ENCODE measurements at regions not wholly inside any gene's neighbourhood (a gene's known extent, or its start where the extent isn't known, plus 50 kb on each side); places are given as distances from the start of the nearest gene placed in this dataset.
"Not testable (repeated sequence)": the region's sequence is repeated elsewhere in the genome, so short reads cannot be mapped to it uniquely, and the experiment has no call there.

DNA sequence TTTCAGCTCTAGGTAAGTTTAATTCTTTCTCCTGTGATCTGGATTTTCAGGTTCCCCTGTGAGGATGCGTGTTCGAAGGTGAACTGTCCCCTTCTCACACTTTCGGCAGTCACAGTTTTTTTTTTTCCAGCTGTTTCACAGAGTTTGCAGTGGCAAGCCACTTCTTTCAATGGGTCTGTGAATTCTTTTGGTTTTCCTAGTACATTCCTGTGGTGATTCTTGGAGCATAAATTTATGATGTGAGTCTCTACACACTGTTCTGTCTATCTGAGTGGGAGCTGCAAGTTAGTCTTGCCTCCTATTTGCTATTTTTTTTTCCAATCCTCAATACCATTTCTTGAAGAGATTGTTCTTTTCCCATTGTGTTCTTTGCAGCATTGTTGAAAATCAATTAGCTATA, 595.5 kb downstream of the RAPGEF2 start:
- Histone ChIP-seq H3K4me3 (replicated peaks in 1 of 3) (no peak overlapping the region), H3K9me3 (no peaks in the 10 kb centered on the region), H3K36me3 (no peaks in the 10 kb centered on the region), H3K27ac (no peak overlapping the region), H3K4me1 (no peaks in the 10 kb centered on the region), H3K27me3 (no peaks in the 10 kb centered on the region)
- no peak for TF ChIP-seq POLR2A (IDR thresholded peaks at IDR 0.05)
- TF ChIP-seq, protein P1, sequence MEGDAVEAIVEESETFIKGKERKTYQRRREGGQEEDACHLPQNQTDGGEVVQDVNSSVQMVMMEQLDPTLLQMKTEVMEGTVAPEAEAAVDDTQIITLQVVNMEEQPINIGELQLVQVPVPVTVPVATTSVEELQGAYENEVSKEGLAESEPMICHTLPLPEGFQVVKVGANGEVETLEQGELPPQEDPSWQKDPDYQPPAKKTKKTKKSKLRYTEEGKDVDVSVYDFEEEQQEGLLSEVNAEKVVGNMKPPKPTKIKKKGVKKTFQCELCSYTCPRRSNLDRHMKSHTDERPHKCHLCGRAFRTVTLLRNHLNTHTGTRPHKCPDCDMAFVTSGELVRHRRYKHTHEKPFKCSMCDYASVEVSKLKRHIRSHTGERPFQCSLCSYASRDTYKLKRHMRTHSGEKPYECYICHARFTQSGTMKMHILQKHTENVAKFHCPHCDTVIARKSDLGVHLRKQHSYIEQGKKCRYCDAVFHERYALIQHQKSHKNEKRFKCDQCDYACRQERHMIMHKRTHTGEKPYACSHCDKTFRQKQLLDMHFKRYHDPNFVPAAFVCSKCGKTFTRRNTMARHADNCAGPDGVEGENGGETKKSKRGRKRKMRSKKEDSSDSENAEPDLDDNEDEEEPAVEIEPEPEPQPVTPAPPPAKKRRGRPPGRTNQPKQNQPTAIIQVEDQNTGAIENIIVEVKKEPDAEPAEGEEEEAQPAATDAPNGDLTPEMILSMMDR (IDR thresholded peaks at IDR 0.05): no peak
- intact Hi-C loops (cut with DNase I): no loop called here
- WGBS, 2 donors: 82 to 96% methylated on average over 3 of the region's 3 CpGs
- DNase-seq: no peak

DNA sequence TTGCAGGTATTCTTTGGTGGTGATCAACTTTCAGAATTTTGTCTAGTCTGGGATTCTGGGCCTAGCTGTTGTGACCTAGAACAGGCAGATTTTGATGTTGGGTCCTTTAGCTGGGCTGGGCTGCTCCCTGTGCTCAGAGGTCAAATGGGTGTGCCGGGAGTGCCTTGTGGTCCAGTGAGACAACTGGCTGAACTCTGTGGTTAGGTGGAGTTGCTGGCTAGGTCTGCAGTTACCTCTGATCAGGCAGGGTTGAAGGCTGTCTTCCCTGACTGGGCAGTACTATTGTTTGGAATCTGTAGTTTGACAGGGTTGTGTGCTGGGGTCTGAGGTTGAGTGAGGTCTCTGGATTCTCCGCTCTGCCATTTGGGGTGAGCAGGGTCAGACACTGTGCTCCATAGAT, 599.3 kb downstream of the RAPGEF2 start:
- Histone ChIP-seq H3K4me1 (no peaks in the 10 kb centered on the region), H3K9me3 (no peaks in the 10 kb centered on the region), H3K36me3 (no peaks in the 10 kb centered on the region), H3K27me3 (no peaks in the 10 kb centered on the region), H3K4me3 (replicated peaks in 1 of 3) (no peak overlapping the region), H3K27ac (no peak overlapping the region)
- intact Hi-C loops (cut with DNase I): no loop called here
- 96 to 100% methylated on average over 2 of the region's 2 CpGs for WGBS, 2 donors
- no peak for DNase-seq
- no peak for TF ChIP-seq POLR2A (IDR thresholded peaks at IDR 0.05)
- TF ChIP-seq, protein P1 (IDR thresholded peaks at IDR 0.05): no peak

DNA sequence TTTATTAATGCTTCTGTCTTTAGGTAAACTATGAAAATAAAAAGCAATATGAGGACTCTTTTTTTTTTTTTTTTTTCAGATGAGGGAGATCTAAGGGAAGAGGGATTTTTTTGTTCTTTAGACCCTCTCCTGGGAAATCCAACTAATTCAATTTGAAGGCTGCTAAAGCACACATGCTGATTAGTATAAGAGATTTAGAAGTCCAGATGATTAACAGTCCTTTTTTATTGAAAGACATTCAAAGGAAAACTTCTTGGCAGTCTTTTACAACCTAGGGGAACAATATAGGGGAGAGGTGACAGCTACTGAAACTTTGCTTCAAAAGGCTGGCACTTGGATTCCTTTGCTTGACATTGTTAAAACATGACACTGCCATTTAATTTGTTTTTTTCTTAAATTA, 602.5 kb downstream of the RAPGEF2 start:
- Histone ChIP-seq H3K36me3 (no peaks in the 10 kb centered on the region), H3K4me1 (no peaks in the 10 kb centered on the region), H3K9me3 (no peaks in the 10 kb centered on the region), H3K27ac (no peak overlapping the region), H3K27me3 (no peaks in the 10 kb centered on the region), H3K4me3 (replicated peaks in 1 of 3) (no peak overlapping the region)
- intact Hi-C loops (cut with DNase I): no loop called here
- TF ChIP-seq, protein P1 (IDR thresholded peaks at IDR 0.05): no peak
- no peak for TF ChIP-seq POLR2A (IDR thresholded peaks at IDR 0.05)
- no peak for DNase-seq

DNA sequence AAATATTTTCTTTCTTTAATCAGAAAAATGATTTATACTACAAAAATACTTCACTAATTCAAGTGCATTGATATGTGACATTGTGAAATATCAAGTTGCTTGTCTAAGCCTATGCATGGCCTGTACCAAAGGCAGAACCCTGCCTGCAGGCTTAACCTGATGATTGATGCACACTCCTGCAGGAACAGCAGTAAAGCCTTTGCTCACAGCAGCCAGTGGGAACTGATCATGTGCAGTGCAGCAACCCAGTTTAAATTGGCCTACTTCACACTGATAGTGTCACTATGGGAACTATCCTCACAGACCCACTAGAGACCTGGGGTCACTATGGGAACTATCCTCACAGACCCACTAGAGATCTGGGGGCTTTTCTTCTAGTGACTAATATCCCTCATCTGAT, 603.8 kb downstream of the RAPGEF2 start:
- Histone ChIP-seq H3K27me3 (no peaks in the 10 kb centered on the region), H3K4me1 (no peaks in the 10 kb centered on the region), H3K36me3 (no peaks in the 10 kb centered on the region), H3K9me3 (no peaks in the 10 kb centered on the region), H3K4me3 (replicated peaks in 1 of 3) (no peak overlapping the region), H3K27ac (no peak overlapping the region)
- intact Hi-C loops (cut with DNase I): no loop called here
- TF ChIP-seq, protein P1 (IDR thresholded peaks at IDR 0.05): no peak
- TF ChIP-seq POLR2A (IDR thresholded peaks at IDR 0.05): no peak
- DNase-seq: no peak

DNA sequence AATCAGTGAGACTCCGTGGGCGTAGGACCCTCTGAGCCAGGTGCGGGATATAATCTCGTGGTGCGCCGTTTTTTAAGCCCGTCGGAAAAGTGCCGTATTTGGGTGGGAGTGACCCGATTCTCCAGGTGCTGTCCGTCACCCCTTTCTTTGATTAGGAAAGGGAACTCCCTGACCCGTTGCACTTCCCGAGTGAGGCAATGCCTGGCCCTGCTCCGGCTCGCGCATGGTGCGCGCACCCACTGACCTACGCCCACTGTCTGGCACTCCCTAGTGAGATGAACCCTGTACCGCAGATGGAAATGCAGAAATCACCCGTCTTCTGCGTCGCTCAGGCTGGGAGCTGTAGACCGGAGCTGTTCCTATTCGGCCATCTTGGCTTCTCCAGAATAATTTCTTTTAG, 612.3 kb downstream of the RAPGEF2 start:
- H3K4me1 ChIP-seq; H3K27ac ChIP-seq; H3K27me3 ChIP-seq; H3K9me3 ChIP-seq; H3K36me3 ChIP-seq; intact Hi-C loops (cut with DNase I); H3K4me3 ChIP-seq (replicated peaks in 1 of 3); DNase-seq: not testable (repeated sequence)
- WGBS, 2 donors: 90 to 93% methylated on average over 25 of the region's 25 CpGs

DNA sequence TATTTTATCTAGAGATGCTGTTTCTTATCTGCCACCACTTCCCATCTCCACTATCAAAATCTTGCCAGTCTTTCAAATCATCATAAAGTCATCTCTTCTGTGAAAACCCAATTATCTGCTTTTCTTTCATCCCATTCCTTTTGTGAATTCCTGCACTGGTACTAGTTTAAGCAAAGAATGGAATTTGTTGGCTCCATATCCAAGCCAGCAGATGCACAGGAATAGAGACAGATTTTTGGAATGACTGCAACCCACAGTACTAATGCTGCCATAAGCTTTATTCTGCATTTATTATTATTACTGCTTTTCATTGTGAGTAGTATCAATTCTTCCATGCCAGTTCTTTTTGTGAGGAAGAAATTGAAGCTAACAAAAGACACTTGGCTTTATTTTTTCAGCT, 616.7 kb downstream of the RAPGEF2 start:
- Histone ChIP-seq H3K4me1 (no peaks in the 10 kb centered on the region), H3K27me3 (no peaks in the 10 kb centered on the region), H3K27ac (no peak overlapping the region), H3K4me3 (replicated peaks in 1 of 3) (no peak overlapping the region), H3K9me3 (no peaks in the 10 kb centered on the region), H3K36me3 (no peaks in the 10 kb centered on the region)
- TF ChIP-seq, protein P1 (IDR thresholded peaks at IDR 0.05): no peak
- no peak for DNase-seq
- intact Hi-C loops (cut with DNase I): no loop called here
